Limb (tissue), 2 donors: ENCODE measurements at regions not wholly inside any gene's neighbourhood (a gene's known extent, or its start where the extent isn't known, plus 50 kb on each side); places are given as distances from the start of the nearest gene placed in this dataset.

ENCODE experiments used
- DNase-seq, 2 donors: peaks; one replicate each; pipeline ENCODE4 v3.0.0-alpha.2; 2016; ENCODE audit errors: extremely low spot score in 2 of 2

DNA sequence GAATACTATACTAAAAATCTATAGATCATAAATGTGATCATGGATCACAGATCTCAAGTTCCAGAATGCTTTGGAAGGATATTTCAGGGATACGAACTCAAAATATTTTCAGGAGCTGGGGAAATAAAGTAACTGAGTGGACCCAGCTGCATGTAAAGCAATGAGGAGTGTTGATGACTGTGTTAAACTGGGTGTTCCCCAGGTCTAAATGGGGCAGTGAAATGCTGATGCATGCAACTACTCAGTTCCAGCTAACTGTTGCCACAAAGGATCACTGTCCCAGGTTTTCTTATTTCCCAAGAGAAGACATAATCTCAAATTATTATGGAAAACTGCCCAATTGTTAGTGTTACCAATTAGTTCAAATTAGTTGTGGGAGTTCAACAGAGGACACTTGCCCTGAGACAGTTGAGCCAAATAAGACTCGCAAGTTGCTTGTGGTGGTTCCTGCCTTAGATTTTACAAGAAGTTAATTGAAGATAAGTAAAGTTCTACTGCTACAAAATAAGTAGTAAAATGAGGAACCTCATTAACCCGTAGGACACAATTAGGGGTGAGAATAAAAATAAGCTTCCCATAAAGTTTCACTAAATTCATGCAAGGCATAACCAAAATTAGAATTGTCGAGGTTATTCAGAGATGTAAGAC lies 66.3 kb upstream of the IL12A start:
- DNase-seq = no peak

DNA sequence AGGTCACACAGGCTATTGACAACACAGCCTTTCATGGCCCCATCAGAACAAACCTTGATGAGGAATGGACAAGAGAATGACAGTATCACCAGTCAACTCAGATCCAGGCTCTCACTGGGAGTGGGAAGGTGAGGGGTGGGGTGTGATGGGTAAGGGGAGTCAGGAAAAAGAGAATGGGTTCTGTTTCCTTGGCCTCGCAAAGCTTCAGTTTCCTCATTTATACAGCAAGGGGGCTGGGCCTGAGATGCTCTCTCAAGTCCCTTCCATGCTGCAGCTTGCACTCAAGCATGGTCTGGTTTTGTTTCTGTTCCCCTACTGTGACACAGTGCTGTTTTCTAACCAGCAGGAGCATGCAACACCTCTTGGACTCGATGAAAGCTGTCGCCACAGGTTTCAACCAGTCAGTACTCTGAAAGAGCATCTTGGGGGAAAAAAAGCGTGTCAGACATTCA lies 65.7 kb upstream of the IL12A start:
- no peak for DNase-seq

DNA sequence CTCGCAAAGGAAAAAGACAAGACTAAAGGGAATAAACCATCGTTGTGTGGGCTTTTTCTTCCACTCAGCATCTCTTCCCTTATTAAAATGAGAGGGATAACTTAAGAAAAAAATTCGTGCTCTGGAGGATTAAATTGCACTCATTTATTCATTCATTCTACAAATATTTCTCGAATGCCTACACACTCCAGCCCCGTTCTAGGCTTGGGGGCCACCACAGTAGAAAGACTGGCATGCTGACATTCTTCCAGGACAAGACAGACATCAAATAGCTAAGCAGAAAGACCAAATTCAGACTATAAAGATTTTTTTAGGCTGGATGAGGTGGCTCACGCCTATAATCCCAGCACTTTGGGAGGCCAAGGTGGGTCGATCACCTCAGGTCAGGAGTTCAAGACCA lies 65.3 kb upstream of the IL12A start:
- no peak for DNase-seq

DNA sequence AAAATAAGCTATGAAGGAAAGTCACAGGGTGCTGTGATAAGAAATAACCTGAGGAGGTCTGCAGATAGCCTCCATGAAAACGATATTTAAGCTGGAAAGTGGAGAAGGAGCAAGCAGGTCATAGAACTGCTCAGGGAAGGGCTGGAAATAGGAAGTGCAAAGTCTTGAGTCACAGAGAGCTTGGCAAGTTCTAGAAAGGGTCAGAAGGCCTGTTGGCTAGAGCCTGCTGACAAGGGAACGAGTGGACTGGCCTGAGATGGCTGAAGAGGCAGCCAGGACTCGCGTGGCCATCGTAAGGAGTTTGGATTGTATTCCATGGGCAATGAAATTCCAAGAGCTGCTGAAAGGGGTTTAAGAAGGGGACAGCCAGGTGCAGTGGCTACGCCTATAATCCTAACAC lies 64.7 kb upstream of the IL12A start:
- no peak for DNase-seq

DNA sequence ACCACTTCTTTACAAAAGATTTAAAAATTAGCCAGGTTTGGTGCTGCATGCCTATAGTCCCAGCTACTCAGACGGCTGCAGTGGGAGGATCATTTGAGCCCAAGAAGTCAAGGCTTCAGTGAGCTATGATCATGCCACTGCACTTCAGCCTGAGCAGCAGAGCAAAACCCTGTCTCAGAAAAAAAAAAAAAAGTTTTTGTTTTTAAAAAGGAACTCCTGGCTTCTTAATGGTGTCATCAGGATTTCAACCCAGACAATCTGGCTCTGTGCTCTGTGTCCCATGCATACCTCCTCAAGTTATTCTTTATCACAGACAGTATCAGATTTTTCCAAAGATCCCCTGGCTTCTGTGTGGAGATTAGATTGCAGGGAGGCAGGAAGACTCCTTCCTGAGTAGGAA lies 64.2 kb upstream of the IL12A start:
- no peak for DNase-seq

DNA sequence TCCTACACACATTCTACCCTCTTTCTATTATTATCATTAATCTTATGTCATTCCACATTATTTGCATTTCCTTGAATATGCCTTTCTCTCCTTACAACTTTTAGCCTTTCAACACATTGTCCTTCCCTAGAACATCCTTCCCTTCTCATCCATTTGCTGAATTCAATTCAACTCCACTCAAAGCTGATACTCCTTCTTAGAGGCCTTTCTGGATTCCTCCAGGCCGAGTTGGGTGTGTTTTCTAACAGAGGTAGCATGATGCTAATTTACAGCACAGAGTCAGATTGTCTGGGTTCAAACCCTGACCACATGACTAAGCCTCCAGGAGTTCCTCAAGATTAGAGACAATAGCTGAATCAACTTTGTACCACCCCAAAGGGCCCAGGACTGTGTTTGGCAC lies 63.4 kb upstream of the IL12A start:
- DNase-seq = no peak

DNA sequence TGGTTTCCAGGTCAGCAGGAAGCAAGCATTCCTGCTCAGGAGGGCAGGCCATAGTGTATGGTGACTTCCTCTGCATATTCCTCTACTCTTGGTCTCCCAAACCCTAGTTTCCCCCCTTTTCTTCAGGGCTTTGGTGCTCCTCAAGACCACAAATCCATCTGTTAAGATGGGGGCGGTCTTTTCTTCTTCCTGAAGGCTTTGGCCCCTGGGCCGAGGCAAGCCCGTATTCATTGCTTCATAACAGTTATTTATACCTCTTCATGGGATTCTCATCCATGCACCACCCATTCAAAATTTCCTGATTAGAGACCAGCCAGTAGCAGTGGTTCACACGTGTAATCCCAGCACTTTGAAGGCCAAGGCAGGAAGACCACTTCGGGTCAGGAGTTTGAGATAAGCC lies 62.1 kb upstream of the IL12A start:
- DNase-seq = no peak

DNA sequence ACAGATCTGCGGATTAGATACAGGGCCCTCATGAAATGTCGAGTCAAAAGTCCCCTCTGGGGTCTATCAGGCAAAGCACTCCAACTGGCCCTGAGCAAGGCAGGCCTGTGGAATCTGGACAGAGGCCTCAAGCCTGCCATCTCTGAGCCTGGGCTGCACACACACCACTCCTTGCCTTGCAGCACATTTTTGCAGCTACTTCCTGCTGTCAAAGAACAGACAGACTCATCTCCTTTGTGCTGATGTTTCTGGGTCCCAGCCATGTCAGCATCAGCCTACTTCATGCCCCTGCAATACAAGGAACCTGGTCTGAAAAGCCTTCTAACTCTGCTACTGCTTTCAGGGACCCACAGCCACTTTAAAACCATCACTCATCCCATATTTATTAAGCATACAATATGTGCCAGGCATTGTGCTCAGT lies 60.6 kb upstream of the IL12A start:
- DNase-seq = no peak

DNA sequence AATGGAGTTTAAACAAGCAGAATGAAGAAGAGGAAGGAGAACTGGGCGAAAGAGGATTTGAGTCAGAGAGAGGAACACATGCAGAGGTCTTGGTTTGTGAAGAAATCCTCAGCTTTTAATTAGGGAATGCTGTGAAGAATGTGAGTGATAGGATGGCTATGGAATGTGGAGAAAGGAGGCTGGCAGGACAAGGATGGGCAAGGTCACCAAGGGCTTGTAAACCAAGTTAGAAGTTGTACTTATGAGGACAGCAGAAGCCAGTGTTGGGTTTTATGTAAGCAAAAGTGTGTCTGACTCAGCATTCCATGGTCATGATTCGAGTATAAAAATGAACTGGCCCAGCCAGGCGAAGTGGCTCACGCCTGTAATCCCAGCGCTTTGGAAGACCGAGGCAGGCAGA lies 60.0 kb upstream of the IL12A start:
- no peak for DNase-seq

DNA sequence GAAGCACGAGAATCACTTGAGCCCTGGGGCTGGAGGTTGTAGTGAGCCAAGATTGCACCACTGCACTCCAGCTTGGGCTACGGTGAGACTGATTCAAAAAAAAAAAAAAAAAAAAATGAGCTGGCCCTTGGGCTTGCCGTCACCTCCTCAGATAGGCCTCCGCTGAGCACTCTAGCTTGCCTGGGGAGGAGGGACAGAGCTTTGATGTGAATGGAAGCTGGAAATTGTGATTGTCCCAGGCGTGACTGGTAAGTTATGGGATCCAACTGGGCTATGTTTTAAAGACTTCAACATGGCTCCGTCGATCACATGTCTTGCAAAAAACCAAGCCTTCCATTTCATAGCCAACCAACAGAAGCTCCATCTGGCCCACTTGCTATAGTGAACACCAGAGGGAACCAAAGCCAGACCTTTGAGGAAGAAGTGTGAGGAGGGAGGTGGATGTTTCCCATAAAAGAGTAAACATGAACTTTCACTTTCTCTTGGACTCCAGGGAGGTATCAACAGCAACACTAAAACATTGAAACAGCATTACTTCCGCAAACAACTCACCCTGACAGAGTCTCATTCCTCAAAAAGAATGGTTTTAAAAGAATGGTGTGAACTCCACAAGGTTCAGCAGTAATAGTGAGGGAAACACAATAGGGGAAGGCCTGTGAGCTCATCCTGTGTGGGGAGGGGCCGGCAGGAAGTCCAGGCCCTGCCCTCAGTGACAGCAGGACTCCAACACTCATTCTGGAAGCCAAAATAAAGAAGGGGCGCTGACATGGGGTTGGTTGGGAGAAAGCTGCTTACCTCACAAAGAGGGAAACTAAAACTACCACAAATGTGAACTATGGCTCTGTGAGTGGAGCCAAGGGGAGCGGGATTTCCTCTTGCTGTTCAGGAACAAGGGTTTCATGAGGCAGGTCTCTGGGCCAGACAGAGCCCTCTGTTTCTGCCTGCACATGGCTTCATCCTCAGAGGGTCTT lies 59.2 kb upstream of the IL12A start:
- peak in 1 of 2 donors; percentile 16 for DNase-seq

DNA sequence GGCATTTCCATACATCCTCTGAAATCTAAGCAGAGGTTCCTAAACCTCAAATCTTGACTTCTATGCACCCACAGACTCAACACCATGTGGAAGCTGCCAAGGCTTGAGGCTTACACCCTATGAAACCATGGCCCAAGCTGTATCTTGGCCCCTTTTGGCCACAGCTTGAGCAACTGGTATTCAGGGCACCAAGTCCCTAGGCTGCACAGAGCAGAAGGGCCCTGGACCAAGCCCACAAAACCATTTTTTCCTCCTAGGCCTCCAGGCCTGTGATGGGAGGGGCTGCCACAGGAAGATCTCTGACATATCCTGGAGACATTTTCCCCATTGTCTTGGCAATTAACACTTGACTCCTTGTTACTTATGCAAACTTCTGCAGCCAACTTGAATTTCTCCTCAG lies 54.4 kb upstream of the IL12A start:
- DNase-seq = no peak

DNA sequence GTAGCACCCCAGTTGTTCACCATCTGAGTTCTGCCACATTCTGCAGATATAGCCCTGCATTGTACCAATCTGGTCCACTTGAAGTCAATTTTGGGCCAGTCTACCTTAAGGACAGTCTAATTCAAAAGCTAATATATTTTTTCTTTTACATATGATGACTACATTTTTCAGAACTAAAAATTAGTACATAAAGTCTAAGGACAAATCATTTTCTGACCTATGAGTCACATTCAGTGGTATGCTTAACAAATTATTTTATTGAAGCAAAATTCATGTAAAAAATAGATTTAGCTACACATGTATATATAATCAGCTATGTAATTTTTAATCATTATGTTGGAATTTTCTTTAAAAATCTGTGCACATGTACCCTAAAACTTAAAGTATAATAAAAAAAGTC lies 52.1 kb upstream of the IL12A start:
- DNase-seq = no peak

DNA sequence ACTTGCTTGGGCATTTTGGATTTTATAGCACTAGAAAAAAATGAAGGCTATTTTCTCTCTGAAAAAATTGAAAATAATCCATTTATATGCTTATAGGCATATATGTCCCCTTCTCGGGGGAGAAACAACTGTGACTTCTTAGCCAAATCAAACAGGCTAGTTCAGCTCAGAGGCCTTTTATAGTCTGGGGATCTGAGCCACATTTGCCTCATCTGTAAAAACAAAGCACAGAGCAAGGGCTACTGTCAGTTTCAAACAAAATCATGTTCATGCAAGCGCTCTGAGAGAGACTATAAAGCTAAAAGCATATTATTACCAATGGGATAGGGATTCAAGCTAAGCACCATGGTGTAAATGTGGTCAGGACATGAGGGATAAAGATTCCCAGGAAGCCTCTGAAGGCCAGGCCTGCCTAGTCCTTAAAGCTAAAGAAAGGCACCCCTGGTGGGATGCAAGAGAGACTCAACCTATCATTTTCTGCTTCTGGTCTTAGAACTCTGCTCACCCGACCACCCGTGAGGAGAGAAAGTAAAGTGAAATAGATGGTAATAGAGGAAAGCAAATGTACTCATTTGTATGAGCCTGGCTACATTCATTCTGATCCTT lies 51.0 kb upstream of the IL12A start:
- DNase-seq = no peak

DNA sequence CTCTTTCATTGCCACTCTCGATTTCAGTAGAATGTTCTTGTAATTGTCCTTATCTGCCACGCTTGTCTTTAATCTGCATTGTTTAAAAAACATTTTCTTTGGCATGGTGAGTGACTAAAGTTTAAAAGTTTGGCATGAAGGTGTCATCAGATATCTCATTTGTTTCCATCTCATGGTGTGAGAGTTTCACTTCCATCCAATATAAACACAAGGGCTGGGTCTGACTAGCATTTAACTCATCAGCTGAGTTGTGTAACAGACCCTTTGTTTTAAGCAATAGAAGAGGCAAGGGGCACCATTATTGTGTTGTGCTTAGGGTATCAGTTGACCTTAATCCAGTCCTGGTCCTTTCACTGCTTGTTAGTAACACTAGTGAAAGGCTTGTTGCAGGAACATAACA lies 49.9 kb upstream of the IL12A start:
- DNase-seq = no peak
